HG02970 (cell line): ENCODE measurements at regions not wholly inside any gene's neighbourhood (a gene's known extent, or its start where the extent isn't known, plus 50 kb on each side); places are given as distances from the start of the nearest gene placed in this dataset.
"Not testable (repeated sequence)": the region's sequence is repeated elsewhere in the genome, so short reads cannot be mapped to it uniquely, and the experiment has no call there.

ENCODE experiments used
- ATAC-seq: cut with Tn5 transposase; IDR thresholded peaks from one replicate; pipeline ENCODE4 v1.9.1; 2021; ENCODE audit warnings: mild to moderate bottlenecking, moderate library complexity, moderate number of reproducible peaks; ENCODE audit not compliant: unreplicated experiment, low FRiP score

- ATAC-seq = no peak
Observed at GRCh38 chr14:96682401-96682800, 114.8 kb upstream of the VRK1 start.

GRCh38 chr14:96683562-96684289, 113.5 kb upstream of the VRK1 start:
- ATAC-seq = no peak

- ATAC-seq = no peak
Observed at GRCh38 chr14:96686126-96686525, 111.1 kb upstream of the VRK1 start.

DNA sequence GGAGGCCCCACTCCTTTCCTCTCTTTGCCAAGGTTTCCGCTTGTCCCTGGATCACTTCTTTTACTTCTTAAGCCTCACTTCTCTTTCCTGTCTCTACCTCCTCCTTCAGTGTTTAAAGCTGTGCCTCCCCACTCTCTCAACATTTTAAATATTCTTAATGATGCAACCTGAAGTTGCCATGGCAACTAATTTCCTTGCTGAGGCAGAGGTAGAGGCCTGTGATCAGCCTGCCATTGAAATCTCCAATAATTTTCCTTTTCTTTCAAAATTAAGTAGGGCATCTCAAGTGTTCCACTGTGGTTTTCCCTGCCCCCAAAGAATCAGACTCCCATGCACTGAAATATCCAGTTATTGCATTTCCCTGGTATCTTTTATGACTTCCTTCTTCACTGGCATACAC, 108.6 kb upstream of the VRK1 start:
- no peak for ATAC-seq

GRCh38 chr14:96690713-96691383, 106.3 kb upstream of the VRK1 start:
- no peak for ATAC-seq

DNA sequence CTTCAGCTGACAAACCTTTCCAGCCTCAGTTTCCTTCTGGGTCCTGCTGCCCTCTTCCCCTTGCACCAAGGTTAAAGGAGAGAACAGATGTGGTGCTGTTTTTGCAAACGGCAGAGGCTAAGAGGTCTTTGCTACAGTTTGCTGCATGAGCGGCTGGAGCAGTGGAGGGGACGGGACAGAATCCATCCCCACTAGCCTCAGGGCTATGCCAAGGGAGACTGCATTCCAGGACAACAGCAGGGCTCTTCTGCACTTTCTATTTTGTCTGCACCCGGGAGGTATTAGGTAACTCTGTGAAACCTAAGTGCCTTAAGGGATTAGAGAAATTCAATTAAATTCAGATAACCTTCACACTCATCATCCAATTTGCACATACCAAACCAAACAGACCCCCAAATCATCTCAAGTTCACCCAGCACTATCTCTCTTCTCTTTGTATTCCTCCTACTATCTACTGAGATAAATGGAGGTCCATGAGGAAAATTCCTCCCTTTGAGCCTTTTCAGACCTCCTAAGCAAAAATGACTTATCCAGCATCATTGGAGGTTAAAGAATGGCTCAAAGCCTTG, 103.8 kb upstream of the VRK1 start:
- no peak for ATAC-seq

GRCh38 chr14:96693987-96694386, 103.2 kb upstream of the VRK1 start:
- ATAC-seq = no peak

GRCh38 chr14:96698960-96699539, 98.1 kb upstream of the VRK1 start:
- ATAC-seq = no peak

DNA sequence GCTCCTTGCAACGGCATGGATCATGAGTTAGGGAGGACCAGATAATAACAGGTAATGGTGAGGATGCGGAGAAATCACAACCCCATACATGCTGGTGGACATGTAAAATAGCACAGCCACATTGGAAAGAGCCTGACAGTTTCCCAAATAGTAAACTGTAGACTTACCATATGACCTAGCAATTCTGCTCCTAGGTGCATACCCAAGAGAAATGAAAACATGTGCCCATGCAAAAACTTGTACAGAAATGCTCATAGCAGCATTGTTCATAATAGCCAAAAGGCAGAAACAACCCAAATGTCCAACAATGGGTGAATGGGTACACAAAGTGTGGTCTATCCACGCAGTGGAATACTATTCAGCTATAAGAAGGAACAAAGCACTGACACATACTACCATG, 97.5 kb upstream of the VRK1 start:
- ATAC-seq = no peak

DNA sequence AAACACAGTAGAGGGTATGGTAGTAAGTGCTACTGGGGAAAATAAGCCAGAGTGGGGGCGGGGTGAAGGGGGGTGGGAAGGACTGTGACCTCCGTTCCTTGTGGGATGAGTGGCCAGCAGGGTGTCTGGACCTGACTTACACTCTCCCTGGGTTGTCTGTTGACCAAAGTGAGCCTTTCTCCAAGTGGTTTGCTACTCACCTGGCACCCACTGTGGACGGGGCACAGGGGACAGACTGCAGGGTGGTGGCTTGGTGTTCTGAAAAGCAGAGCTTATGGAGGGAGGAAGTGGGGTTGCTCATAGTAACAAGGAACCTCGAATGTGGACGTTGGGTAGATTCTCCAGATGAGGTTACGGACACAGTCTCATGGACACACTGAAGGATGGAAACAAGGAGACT, 94.4 kb upstream of the VRK1 start:
- no peak for ATAC-seq

DNA sequence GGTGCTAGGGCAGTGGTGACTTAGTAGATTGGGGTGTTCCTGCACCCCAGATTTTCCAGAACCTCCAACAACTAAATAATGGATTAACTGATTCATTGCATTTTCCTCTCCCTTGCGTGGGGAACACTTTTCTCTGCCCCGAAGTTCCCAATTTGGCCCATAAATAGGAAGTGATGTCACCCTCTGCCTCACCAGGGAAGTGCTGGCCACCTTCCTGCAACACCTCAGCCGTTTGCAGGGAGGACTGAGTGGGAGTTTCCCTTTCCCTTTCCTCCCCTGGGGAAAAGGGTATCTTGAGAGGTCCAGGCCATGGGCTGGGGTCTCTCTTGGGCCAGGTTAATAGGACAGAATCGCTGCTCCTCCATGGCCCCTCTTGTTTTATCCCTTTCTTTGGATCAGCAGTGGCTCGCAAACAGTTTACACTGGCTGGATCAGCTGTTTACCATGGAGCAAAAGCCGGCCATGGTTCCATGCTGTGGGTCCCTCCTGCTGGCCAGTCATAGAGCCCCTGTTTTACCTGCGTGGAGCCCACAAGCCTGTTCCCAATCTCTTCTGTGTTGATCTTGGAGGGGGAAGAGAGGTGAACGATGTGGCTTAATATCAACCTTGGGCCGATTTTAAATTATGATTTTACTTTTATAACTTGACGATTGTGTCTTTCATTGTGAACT, 91.6 kb upstream of the VRK1 start:
- ATAC-seq = no peak

DNA sequence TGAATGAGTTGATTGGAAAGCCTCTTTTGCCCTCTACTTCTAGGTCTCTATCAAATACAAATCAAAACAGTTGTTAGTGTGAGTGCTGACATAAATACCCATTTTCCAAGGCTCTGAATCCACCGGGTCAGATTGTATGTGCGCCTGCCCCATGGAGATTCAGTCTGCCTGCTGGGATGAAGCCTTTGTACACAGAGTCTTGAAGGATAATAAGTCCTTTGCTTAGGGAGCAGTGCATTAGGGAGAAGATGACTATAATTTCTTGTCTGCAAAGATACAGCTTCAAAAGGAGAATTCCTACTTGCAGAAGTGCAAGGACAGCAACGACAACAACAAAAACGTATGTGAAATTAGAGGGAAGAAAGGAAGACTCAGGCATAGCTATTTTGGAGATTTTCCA, 90.3 kb upstream of the VRK1 start:
- no peak for ATAC-seq

DNA sequence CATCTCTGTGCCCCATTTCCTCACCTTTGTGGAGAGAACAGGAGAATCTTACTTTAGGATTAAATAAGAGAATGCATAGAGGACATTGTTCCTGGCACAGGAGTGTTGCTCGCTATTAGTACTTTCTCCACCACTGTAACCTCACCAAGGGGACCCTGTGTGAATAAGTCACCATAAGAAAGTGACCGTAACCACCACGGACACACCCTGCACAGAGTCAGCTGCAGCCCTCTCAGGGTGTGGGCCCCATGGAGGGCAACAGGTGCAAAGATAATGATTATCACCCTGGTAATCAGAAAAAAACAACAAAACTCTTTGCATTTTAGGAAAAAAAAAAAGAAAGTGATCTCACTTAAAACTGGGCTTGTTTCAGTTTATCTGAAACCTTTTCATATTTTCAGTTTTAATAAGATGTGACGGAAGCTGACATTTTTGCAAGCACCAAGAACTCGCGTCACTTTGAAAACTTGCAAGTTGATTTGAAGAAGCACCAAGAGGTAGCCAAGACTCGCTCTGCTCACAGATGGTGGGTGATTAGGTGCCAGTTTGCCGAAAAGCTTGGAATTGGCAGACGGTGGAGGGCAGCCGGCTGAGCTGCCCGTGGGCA, 87.0 kb upstream of the VRK1 start:
- no peak for ATAC-seq

DNA sequence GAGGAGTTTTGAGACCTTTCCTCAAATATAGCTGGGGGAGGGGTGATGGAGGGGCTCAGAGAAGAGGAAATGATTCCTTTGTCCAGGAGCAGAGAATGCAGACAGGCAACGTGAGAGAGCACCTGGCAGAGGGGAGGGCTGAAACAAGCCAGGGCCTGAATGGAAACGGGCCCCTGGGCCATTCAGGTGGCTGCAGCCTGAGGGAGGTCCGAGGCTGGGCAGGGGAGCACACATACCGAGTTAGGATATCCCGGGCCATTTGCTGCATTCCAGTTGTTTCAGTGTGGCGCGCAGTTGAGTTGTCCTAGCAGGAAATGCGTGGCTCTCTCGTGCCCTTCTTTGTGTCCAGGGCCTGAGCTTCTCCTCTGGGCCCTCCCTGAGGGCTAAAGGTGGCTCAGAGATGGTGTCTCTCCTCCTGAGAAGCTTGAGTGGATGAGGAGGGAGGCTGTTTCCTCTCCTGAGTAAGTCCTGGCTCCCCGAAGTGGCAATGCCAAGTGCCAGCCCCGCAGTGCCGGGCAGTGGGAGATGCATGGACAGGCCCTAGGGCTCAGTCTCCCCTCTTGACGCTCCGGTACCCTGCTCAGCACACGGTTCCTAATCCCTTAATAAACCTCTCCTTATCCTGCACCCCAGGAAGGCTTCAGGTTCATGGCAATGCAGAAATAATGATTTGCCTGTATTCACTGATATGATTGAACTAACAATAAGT, 85.5 kb upstream of the VRK1 start:
- no peak for ATAC-seq

DNA sequence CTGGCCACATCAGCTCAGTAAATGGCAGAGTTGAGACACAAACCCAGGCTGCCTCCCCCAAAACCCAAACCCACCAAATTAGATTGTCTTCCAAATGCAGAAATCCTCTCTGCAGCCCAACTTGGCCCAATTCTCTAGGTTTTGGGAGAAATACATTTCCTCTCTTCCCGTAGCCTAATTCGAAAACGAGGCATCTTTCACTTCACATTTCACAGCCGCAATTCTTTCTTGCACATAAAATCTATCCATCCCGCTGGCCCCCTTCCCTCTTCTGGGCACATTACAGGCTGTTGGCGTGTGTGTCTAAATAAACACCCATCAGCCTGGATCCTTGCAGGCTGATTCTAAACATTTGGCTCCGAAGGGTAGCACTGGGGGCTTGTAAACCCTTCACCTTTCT, 83.8 kb upstream of the VRK1 start:
- ATAC-seq = no peak

- not testable (repeated sequence) for ATAC-seq
Observed at GRCh38 chr14:96714537-96714936, 82.6 kb upstream of the VRK1 start.

DNA sequence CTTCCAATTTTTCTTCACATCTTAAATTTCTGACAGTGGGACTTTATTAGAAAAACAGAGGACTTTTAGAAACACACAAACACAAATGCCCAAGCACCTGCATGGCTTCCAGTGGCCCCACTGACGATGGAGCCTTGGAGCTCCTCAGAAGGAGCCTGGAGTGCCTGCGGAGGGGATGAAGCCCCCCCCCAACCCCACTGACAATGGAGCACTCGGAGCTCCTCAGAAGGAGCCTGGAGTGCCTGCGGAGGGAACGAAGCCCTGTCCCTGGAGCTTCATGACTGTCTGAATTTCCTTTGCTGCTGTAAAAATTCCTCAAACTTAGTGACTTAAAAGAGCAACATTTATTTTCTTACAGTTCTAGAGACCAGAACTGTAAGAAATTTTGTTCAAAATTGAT, 80.1 kb upstream of the VRK1 start:
- ATAC-seq = no peak

DNA sequence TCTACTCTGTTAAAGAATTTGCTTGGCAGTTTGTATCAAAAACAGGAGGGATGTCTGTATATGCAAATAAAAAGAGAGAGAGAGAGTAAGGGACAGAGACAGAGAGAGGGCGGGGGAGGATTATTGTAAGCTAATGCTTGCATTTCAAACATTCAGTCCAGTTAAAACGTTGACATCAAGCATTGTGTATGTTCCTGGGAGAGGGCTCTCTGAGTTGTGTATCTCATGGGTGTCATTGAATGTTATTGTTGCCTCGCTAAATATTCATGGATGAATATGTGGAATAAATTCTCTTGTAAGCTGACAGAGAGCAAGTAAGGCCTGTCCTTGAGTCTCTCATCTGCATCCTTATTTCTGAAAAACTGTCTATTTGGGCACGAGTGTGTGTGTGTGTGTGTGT, 78.8 kb upstream of the VRK1 start:
- ATAC-seq = no peak

GRCh38 chr14:96720702-96721101, 76.5 kb upstream of the VRK1 start:
- not testable (repeated sequence) for ATAC-seq

DNA sequence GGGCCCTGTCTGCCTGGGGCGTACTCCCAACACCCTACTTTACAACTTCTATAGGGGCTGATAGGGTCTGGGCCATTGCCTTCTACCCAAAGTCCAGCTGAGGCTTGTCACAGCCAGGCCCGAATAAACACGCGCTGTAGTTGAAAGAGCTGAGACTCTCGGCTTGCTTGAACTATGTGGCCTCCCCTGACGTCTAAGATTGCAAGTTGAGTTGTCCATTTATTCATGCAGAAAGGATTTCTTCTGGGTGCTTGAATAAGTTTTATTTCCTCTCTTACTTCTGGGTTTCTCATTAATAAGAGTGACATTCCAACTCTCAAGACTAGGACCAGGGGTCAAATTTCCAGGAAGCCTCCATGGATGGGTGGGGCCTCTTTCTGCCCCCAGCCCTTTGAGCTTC, 74.4 kb upstream of the VRK1 start:
- no peak for ATAC-seq
